ENCODE measurements at regions not wholly inside any gene's neighbourhood (a gene's known extent, or its start where the extent isn't known, plus 50 kb on each side); places are given as distances from the start of the nearest gene placed in this dataset.
"Not testable (repeated sequence)": the region's sequence is repeated elsewhere in the genome, so short reads cannot be mapped to it uniquely, and the experiment has no call there.

DNA sequence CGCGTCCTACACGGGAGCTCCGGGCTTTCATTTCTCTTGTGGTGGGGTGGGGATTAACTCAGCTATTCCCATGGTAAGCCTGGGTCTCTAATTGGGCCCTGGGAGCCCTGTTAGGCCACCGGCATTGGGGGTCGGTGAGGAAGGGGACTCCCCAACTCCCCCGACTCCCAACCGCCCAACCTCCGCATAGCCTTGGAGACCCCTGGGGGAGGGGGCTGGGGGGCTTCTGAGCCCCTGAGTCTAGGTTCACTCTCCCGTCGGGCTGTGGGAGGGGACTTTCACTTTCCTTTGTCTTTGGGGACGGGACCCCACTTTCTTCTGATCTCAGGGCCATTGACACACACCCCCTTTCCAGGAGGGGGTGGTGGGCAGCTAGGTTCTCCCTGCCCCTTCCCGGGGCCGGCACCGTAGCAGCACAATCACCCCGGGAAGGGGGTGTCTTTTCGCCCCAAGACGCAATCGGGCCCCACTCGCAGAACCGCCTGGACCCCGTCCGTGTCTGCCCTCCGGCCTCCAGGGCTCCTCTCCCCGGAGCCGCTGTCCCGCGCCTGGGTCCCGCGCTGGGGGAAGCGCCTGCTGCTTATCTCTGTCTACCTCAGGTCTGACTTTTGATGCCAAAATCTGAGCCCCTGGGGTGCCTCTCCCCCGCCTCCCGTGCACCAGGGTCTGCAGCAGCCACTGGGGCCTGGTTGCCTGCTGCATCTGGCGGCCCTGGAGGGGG, 69.6 kb upstream of the ZNF658 start:
- DNase-seq (ENCODE audit: low read depth, low spot score): not testable (repeated sequence)

- not testable (repeated sequence) for DNase-seq (ENCODE audit: low read depth, low spot score)
These were observed 68.3 kb upstream of the ZNF658 start for GRCh38 chr9:66832222-66832621.

DNA sequence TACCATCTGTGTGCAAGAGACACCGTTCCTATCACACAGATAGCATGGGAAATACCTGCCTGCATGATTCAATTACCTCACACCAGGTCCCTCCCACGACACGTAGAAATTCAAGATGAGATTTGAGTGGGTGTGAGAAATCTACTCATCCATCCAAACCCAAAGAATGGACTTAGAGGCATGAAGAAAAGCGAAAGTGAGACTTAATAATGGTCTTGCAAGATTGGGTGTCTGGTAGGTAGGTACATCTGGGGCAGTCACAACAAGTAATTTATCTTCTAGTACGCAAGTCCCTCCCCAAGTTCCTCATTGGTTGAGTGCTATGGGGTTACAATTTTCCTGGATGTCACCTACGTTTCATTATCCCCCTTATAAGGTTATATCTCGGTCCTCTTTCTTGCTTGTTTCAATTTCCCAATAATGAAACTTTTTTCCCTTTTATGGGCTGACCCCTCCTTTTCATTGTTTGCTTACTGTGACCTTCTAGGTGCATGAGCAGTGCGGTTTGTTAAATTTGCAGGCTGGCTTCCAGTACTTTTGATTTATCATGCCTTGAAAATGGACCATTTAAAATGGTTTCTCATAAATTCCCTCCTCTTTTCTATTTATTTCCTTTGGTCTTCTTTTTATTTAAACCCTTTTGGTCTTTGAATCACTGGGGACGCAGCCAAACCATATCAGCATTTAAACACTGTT, 63.1 kb upstream of the ZNF658 start:
- DNase-seq (ENCODE audit: low read depth, low spot score): not testable (repeated sequence)
